ENCODE measurements at regions not wholly inside any gene's neighbourhood (a gene's known extent, or its start where the extent isn't known, plus 50 kb on each side); places are given as distances from the start of the nearest gene placed in this dataset.

DNA sequence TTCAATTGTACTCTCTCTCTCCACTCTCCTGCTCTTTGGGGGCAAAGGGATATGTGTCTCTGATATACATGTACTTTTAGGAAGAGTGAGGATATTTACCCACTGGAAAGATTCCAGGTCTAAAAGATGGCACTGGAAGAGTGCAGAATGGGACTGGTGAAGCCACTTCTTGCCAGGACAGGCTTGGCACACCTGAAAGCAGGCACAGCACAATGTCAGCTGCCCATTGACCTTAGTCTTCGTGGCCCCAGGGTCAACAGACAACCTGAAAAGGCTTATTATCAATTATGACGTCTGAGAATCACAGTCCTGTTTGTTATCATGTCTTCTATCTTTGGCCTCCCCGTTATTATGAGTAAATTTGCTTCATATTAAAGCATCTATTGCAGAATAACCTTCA lies 86.7 kb upstream of the PAK3 start:
- TF ChIP-seq, protein P1, sequence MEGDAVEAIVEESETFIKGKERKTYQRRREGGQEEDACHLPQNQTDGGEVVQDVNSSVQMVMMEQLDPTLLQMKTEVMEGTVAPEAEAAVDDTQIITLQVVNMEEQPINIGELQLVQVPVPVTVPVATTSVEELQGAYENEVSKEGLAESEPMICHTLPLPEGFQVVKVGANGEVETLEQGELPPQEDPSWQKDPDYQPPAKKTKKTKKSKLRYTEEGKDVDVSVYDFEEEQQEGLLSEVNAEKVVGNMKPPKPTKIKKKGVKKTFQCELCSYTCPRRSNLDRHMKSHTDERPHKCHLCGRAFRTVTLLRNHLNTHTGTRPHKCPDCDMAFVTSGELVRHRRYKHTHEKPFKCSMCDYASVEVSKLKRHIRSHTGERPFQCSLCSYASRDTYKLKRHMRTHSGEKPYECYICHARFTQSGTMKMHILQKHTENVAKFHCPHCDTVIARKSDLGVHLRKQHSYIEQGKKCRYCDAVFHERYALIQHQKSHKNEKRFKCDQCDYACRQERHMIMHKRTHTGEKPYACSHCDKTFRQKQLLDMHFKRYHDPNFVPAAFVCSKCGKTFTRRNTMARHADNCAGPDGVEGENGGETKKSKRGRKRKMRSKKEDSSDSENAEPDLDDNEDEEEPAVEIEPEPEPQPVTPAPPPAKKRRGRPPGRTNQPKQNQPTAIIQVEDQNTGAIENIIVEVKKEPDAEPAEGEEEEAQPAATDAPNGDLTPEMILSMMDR (IDR thresholded peaks at IDR 0.05) = no peak
- TF ChIP-seq POLR2AphosphoS5 (IDR thresholded peaks at IDR 0.05) (no peak), POLR2A (IDR thresholded peaks at IDR 0.05) (no peak)

Measured in sigmoid colon (tissue), 4 donors.